Hepatocyte (in vitro differentiated cells): ENCODE measurements at regions not wholly inside any gene's neighbourhood (a gene's known extent, or its start where the extent isn't known, plus 50 kb on each side); places are given as distances from the start of the nearest gene placed in this dataset.

Source experiments
- CTCF ChIP-seq: fragments of 200-600 bp; sonication (generic); IDR thresholded peaks from 2 replicates; pipeline ENCODE4 v1.5.1; 2016; ENCODE audit warnings: antibody characterized with exemption, mild to moderate bottlenecking; ENCODE audit not compliant: poor library complexity
- EZH2 ChIP-seq: fragments of 200-600 bp; sonication (generic); IDR thresholded peaks from 2 replicates; pipeline ENCODE4 v1.6.1; 2016; ENCODE audit warnings: antibody characterized with exemption, mild to moderate bottlenecking, borderline replicate concordance
- EZH2phosphoT487 ChIP-seq: fragments of 200-600 bp; sonication (generic); IDR thresholded peaks from one replicate; pipeline ENCODE4 v1.6.1; 2018; ENCODE audit warnings: antibody characterized with exemption, mild to moderate bottlenecking, low read depth, moderate library complexity; ENCODE audit not compliant: unreplicated experiment, severe bottlenecking

GRCh38 chr18:1020731-1021344, 116.2 kb downstream of the ADCYAP1 start:
- TF ChIP-seq CTCF, result no peak
- no peak for TF ChIP-seq EZH2
- TF ChIP-seq EZH2phosphoT487, result no peak
